GM12801 (cell line): ENCODE measurements at regions not wholly inside any gene's neighbourhood (a gene's known extent, or its start where the extent isn't known, plus 50 kb on each side); places are given as distances from the start of the nearest gene placed in this dataset.

Source experiments
- TF ChIP-seq, protein P1 (sequence below): IDR thresholded peaks from one replicate; pipeline ENCODE4 v1.5.1; 2011; ENCODE audit warnings: control low read depth; ENCODE audit not compliant: insufficient read length; ENCODE audit errors: extremely low read depth

DNA sequence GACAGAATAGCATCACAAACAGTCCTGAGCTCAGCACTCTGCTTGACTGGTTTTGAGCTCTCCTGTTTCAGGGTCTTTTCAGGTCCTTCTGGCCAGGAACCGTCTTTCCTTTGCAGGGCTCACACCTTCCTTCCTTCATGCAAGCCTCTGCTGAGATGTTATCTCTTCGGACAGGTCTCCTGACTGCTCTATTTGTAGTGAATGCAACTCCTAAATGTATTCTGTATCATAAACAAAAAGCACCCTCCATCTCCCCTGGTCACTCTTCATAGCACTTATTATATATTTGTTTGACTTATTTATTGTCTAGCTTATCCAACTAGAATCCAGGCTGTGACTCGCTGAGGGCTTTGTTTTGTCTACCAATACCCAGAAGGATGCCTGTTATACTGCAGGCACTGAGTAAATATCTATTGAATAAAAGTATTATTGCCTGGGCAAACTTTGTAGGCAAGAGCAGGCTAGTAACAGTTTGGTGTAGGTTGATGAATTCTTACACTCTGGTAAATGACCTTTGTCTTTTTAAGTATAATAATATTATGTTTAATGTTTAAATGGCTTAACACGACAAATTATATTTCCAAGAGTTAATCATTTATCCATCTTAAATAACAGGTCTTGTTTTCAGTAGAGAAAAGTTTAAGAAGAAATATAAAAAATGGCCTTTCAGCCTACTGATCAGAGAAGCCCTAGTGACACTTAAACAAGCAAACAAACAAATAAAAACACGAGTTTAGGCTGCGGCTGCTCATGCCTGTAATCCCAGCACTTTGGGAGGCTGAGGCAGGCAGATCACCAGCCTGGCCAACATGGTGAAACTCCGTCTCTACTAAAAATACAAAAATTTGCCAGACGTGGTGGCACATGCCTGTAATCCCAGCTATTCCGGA, 199.7 kb downstream of the BCAS1 start:
- TF ChIP-seq, protein P1, sequence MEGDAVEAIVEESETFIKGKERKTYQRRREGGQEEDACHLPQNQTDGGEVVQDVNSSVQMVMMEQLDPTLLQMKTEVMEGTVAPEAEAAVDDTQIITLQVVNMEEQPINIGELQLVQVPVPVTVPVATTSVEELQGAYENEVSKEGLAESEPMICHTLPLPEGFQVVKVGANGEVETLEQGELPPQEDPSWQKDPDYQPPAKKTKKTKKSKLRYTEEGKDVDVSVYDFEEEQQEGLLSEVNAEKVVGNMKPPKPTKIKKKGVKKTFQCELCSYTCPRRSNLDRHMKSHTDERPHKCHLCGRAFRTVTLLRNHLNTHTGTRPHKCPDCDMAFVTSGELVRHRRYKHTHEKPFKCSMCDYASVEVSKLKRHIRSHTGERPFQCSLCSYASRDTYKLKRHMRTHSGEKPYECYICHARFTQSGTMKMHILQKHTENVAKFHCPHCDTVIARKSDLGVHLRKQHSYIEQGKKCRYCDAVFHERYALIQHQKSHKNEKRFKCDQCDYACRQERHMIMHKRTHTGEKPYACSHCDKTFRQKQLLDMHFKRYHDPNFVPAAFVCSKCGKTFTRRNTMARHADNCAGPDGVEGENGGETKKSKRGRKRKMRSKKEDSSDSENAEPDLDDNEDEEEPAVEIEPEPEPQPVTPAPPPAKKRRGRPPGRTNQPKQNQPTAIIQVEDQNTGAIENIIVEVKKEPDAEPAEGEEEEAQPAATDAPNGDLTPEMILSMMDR = no peak

DNA sequence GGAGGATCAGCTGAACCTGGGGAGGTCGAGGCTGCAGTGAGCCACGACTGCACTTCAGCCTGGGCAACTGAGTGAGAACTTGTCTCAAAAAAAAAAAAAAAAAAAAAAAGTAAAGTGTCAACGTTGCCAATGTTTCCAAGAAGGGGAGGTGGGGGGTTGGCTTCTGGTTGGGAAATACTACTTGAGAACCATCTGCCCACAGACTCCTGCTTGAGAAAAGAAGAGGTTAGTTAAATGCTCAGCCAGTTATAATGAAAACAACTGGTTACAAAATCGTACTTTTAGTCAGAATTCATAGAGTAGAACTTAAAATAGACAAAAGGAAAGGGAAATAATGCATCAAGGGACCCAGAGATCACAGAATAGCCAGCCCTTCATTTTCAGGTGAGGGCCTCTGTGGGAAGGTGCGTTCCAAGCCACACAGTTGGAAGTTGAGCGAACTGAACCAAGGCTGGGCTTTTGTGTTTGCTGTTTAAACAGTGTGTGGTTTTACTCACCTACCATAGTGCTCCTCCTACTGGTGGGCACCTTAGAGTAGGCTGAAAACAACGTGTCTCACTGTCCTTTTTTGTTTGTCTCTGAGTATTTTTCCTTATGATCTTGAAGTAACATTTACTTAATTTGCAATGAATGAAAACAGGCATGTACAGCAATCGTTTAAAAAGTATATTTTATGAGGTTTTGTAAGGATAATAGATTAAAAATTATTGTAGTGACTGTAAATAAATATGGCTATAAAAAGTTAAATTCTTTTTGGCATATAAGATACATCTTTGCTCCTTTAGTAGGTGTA, 200.7 kb downstream of the BCAS1 start:
- TF ChIP-seq, protein P1 = peak; percentile 16

DNA sequence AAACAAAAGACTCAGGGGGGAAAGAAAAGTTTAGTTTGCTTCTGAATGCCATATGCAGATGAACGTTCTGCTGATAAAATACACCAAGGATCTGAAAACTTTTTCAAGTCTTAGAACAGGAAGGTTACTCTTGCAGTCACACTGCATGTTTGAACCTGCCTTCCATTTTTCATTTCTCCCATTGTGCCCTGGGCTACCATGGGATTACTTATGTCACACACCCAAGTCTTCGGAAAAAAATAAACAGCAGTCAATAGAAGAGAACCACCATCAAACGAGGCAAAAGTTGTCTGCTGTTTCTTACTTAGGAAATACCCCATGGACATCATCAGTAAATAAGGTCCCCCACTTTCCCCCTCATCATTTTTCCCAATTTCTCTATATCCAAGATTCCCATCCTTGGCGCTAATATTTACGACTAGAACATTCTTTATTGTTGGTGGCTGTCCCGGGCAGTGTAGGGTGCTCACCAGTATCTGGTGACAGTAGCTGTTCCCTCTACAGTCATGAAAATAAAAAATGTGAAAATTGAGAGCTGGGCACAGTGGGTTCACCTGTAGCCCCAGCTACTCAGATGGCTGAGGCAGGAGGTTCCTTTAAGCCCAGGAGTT, 202.5 kb downstream of the BCAS1 start:
- TF ChIP-seq, protein P1 = no peak

DNA sequence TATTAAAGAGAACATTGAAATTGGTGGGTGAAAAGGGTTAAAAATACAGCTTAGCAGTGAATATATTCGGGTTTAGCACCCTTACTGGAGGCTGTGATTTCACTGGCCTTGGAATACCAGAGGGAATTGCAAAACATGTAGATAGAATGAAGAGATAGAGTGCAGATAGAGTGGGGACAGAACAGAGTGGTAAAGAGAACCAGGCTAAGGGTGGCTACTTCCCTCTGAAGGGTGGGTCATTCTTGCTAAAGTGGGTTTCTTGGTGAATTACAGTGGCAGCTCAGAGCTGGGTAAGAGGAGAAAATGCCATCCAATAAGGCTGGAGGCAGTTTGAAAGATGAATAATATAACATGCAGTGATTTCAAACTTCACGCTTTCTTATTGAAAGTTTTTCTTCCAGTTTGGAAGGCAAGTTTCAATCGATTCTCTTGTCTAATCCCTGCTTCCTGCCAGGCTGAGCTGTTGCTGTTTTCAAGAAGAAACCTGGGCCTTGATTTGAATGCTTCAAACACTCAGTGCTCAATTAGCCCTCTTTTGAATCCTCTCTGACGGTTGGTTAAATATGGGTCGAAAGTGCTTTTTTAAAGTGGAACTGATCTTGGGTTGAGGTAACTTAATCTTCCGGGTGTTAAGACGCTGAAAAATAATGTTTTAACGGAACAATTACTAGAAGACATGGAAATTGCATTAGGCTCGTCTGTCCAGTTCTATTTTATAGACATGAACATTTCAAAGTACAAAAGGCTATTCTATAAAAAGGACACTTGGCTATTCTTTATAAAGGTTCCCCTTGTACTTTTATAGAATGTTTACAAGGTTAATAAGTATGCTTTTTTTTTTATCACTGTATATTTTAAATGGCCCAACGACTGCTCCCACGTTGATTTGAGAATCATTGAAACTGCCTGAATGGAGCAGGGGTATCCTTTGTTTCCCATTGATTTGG, 203.3 kb downstream of the BCAS1 start:
- TF ChIP-seq, protein P1 = no peak

DNA sequence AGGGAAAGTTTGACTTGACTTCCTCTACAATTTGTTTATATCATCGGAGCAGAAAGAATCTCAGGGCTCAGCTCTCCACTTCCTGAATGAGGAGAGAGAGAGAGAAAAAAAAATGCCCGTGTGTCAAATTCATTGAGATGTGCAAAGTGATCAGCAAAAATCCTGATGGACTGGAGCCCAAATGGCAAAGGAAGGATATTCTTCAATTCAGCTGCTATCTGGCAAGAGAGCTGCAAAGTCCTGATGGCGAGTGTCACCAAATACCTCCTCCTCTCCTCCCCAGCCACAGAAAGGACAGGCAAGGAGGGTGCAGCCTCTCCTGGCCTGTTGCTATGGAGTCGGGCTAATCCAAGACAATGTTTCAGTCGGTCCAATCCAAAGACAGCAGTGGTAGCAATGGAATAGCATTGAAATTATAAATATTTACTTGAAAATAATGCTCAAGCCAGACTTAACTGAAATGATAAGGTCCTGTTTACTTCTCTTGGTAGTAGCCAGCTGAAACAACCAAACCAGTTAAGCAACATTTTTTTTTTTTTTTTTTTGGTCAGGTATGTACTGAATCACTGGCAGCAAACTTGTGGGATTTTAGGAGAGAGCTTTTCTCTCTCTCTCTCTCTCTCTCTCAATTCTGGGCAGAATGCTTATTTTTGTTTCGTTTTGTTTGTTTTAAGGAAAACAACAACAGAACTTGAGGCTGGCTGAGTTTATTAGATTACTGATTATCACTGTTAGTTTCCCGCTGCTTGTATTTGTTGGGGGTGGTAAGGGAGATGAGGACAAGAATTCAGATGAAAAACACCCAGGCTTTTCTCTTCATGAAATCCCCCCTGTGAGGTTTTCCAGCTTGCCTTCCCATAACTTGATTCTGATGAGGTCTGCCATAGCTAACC, 204.2 kb downstream of the BCAS1 start:
- TF ChIP-seq, protein P1 = no peak

DNA sequence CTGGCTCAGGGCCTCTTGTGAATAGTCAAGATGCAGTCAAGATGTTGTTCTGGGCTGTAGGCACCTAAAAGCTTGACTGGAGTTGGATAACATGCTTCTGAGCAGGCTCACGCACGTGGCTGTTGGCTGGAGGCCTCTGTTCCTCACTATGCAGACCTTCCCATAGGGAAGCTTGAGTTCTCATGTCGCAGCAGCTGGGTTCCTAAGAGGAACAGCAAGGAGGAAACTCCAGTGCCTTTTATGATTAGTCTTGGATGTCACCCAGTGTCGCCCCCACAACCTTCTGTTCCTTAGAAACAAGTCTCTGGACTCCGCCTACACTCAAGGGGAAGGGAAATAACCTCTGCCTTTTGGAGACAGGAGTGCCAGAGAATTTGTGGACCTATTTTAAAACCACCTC, 210.7 kb downstream of the BCAS1 start:
- TF ChIP-seq, protein P1 = no peak
